ENCODE measurements at regions not wholly inside any gene's neighbourhood (a gene's known extent, or its start where the extent isn't known, plus 50 kb on each side); places are given as distances from the start of the nearest gene placed in this dataset.

DNA sequence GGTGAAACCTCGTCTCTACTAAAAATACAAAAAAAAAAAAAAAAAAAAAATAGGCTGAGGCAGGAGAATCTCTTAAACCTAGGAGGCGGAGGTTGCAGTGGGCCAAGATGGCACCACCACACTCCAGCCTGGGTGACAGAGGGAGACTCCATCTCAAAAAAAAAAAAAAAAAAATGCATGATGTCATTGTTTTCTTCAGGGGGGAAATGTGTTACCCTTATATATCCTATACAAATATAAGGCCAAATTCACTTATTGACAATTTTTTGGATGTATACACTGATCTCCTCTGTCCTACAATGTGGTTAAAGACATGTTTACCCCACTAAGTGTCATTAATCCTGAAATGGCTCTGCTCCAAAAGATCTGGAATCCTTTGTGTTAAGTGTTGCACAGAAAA lies 73.1 kb downstream of the TPBG start:
- TF ChIP-seq, protein P1, sequence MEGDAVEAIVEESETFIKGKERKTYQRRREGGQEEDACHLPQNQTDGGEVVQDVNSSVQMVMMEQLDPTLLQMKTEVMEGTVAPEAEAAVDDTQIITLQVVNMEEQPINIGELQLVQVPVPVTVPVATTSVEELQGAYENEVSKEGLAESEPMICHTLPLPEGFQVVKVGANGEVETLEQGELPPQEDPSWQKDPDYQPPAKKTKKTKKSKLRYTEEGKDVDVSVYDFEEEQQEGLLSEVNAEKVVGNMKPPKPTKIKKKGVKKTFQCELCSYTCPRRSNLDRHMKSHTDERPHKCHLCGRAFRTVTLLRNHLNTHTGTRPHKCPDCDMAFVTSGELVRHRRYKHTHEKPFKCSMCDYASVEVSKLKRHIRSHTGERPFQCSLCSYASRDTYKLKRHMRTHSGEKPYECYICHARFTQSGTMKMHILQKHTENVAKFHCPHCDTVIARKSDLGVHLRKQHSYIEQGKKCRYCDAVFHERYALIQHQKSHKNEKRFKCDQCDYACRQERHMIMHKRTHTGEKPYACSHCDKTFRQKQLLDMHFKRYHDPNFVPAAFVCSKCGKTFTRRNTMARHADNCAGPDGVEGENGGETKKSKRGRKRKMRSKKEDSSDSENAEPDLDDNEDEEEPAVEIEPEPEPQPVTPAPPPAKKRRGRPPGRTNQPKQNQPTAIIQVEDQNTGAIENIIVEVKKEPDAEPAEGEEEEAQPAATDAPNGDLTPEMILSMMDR (IDR thresholded peaks at IDR 0.05): no peak
- no peak for TF ChIP-seq POLR2A (IDR thresholded peaks at IDR 0.05)
